D721Med (cell line): ENCODE measurements at regions not wholly inside any gene's neighbourhood (a gene's known extent, or its start where the extent isn't known, plus 50 kb on each side); places are given as distances from the start of the nearest gene placed in this dataset.

Experiments used
- DNase-seq: peaks from one replicate; pipeline ENCODE4 v3.0.0; 2011; ENCODE audit warnings: low spot score; ENCODE audit not compliant: insufficient read length
- FAIRE-seq: peaks from 2 replicates; lab custom pipeline; 2011; peaks lifted over from hg19 to GRCh38; lab: Jason Lieb, UNC
- TF ChIP-seq, protein P1 (sequence below): IDR thresholded peaks from 2 replicates; pipeline ENCODE4 v1.5.1; 2012; ENCODE audit warnings: mild to moderate bottlenecking, control low read depth; ENCODE audit not compliant: insufficient read depth; ENCODE audit errors: missing control alignments

GRCh38 chr6:153231048-153231646 is 100.1 kb upstream of the RGS17 start:
- FAIRE-seq (peak; percentile 88), DNase-seq (no peak)
- TF ChIP-seq, protein P1, sequence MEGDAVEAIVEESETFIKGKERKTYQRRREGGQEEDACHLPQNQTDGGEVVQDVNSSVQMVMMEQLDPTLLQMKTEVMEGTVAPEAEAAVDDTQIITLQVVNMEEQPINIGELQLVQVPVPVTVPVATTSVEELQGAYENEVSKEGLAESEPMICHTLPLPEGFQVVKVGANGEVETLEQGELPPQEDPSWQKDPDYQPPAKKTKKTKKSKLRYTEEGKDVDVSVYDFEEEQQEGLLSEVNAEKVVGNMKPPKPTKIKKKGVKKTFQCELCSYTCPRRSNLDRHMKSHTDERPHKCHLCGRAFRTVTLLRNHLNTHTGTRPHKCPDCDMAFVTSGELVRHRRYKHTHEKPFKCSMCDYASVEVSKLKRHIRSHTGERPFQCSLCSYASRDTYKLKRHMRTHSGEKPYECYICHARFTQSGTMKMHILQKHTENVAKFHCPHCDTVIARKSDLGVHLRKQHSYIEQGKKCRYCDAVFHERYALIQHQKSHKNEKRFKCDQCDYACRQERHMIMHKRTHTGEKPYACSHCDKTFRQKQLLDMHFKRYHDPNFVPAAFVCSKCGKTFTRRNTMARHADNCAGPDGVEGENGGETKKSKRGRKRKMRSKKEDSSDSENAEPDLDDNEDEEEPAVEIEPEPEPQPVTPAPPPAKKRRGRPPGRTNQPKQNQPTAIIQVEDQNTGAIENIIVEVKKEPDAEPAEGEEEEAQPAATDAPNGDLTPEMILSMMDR, result peak; percentile 99

GRCh38 chr6:153218184-153218792 is 87.2 kb upstream of the RGS17 start:
- FAIRE-seq, result no peak

GRCh38 chr6:153216789-153217188 is 85.7 kb upstream of the RGS17 start:
- DNase-seq (no peak), FAIRE-seq (no peak)
- TF ChIP-seq, protein P1, result no peak

More at GRCh38 chr6:153218184-153218792, 87.2 kb upstream of the RGS17 start:
- TF ChIP-seq, protein P1, result no peak
- no peak for DNase-seq

- TF ChIP-seq, protein P1, result peak; percentile 22
- DNase-seq (no peak), FAIRE-seq (no peak)
Measured at GRCh38 chr6:153215242-153215641, 84.2 kb upstream of the RGS17 start.

DNA sequence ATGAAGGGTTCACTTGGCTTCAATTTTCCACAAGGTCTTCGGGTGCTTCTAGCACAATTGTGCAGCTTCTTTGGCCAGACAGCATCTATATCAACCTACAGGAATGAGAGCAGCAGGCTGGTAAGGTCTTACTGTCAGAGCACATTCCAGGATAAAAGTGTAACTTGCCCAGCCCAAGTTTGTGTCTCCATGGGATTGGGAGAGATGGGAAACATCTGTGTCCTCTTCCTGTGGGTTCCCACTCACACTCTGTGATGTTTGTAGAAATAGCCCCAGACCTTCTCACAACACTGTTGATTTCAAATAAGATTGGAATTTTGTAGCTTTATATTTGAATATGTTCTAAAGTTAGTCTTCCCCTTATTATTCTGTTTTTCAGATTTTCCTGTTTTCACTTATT is 83.4 kb upstream of the RGS17 start:
- DNase-seq (no peak), FAIRE-seq (no peak)
- TF ChIP-seq, protein P1, result no peak

DNA sequence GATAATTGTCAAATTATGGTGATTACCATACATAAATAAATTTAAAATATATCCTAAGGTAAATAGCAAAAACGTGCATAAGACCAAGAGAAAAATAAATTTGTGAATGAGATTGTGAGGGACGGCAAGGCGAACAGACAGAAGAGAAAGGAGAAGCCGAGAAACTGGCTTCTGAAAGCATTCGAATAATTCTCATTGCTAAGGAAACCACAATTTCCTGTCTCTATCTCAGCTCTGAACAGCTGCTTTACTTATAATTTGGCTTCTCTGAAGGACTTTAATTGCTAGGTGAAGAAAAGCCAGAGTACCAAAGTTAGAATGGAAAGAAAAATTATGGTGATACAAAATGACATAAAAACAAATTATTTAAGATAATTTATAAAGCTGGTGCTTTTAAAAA is 79.0 kb upstream of the RGS17 start:
- DNase-seq (no peak), FAIRE-seq (no peak)
- TF ChIP-seq, protein P1, result no peak

- DNase-seq, result no peak
- peak; percentile 21 for FAIRE-seq
- TF ChIP-seq, protein P1, result no peak
Measured at GRCh38 chr6:153208706-153209105, 77.6 kb upstream of the RGS17 start.
